ENCODE measurements at regions not wholly inside any gene's neighbourhood (a gene's known extent, or its start where the extent isn't known, plus 50 kb on each side); places are given as distances from the start of the nearest gene placed in this dataset.

DNA sequence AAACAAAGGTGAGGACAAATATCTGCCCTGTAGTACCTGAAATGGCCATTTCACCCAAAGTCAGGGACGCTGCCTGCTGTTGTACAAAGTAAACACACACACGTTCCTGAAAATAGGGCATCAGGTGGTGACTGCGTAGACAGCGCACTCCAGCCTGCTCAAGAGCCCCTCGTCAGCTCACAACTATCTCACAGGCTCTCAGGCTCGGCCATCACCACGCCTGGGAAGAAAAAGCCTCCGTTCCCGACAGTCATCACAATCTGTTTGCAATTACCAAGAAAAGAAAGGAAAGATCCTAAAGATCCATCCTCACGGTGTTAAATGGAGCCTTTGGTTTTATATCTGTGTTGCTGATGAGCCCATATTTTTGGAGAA lies 230.2 kb downstream of the ZNF516 start:
- BruUV-seq (replicated peaks): no TSS peak
- CTCF ChIA-PET: interaction anchor here (0.6 kb wide), 1 partner anchor 281 kb away, joined by 3 read pairs; no protein-coding TSS in a partner anchor
- no peaks in the 10 kb centered on the region for H3K4me1 Mint-ChIP-seq (ENCODE audit: low read depth, unreplicated experiment)
- intact Hi-C loops (cut with micrococcal nuclease; ENCODE audit: unreplicated experiment): no loop called here
- no peaks in the 10 kb centered on the region for H3K36me3 Mint-ChIP-seq (ENCODE audit: insufficient read depth, unreplicated experiment)
- no peak for DNase-seq
- no peak overlapping the region for H3K4me3 Mint-ChIP-seq (ENCODE audit: low read depth, unreplicated experiment)
- peaks cover 54% of the 10 kb centered on the region for H3K27me3 Mint-ChIP-seq (ENCODE audit: unreplicated experiment)
- TF ChIP-seq, protein P1, sequence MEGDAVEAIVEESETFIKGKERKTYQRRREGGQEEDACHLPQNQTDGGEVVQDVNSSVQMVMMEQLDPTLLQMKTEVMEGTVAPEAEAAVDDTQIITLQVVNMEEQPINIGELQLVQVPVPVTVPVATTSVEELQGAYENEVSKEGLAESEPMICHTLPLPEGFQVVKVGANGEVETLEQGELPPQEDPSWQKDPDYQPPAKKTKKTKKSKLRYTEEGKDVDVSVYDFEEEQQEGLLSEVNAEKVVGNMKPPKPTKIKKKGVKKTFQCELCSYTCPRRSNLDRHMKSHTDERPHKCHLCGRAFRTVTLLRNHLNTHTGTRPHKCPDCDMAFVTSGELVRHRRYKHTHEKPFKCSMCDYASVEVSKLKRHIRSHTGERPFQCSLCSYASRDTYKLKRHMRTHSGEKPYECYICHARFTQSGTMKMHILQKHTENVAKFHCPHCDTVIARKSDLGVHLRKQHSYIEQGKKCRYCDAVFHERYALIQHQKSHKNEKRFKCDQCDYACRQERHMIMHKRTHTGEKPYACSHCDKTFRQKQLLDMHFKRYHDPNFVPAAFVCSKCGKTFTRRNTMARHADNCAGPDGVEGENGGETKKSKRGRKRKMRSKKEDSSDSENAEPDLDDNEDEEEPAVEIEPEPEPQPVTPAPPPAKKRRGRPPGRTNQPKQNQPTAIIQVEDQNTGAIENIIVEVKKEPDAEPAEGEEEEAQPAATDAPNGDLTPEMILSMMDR (IDR thresholded peaks at IDR 0.05; ENCODE audit: unreplicated experiment): no peak
- peaks cover 3% of the 10 kb centered on the region for H3K9me3 Mint-ChIP-seq (ENCODE audit: low read depth, unreplicated experiment)
- H3K27ac Mint-ChIP-seq (ENCODE audit: unreplicated experiment): no peak overlapping the region

DNA sequence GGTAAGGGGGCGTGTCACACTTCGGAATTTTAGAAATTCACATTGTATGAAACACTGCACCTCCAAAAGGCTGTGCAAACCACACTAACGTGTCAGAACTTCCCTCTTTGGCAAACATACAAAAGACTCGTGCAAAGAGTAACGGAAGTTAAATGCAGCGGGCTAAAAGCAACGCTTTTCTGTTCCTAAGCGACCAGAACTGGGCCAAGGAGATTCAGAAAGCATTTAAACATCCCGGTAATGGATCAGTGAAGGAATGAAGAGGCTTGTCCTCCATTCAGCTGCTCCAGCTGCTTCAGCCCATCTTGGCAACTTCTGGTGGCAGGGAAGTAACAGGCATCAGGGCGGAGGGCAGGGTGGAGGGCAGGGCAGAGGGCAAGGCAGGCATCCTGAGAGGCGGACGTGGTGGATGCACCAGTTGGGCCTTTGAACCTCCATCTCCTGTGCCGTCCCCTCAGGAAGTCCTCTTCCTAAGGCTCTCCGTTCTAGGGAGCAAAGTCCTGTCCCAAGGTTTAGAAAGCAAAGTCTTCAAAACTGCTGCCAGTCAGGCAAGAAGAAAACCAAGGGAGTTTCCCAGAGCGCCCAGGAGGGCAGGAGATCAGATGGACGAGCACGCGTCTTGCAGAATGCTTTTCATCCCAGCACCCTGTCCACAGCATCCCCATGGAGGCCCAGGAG lies 230.7 kb downstream of the ZNF516 start:
- no peak overlapping the region for H3K27ac Mint-ChIP-seq (ENCODE audit: unreplicated experiment)
- TF ChIP-seq, protein P1 (IDR thresholded peaks at IDR 0.05; ENCODE audit: unreplicated experiment): no peak
- H3K27me3 Mint-ChIP-seq (ENCODE audit: unreplicated experiment): peaks cover 49% of the 10 kb centered on the region
- no peak for DNase-seq
- H3K4me1 Mint-ChIP-seq (ENCODE audit: low read depth, unreplicated experiment): no peaks in the 10 kb centered on the region
- BruUV-seq (replicated peaks): no TSS peak
- H3K4me3 Mint-ChIP-seq (ENCODE audit: low read depth, unreplicated experiment): no peak overlapping the region
- H3K36me3 Mint-ChIP-seq (ENCODE audit: insufficient read depth, unreplicated experiment): no peaks in the 10 kb centered on the region
- CTCF ChIA-PET: interaction anchor here (0.6 kb wide), 1 partner anchor 282 kb away, joined by 3 read pairs; no protein-coding TSS in a partner anchor
- intact Hi-C loops (cut with micrococcal nuclease; ENCODE audit: unreplicated experiment): no loop called here
- H3K9me3 Mint-ChIP-seq (ENCODE audit: low read depth, unreplicated experiment): no peaks in the 10 kb centered on the region

DNA sequence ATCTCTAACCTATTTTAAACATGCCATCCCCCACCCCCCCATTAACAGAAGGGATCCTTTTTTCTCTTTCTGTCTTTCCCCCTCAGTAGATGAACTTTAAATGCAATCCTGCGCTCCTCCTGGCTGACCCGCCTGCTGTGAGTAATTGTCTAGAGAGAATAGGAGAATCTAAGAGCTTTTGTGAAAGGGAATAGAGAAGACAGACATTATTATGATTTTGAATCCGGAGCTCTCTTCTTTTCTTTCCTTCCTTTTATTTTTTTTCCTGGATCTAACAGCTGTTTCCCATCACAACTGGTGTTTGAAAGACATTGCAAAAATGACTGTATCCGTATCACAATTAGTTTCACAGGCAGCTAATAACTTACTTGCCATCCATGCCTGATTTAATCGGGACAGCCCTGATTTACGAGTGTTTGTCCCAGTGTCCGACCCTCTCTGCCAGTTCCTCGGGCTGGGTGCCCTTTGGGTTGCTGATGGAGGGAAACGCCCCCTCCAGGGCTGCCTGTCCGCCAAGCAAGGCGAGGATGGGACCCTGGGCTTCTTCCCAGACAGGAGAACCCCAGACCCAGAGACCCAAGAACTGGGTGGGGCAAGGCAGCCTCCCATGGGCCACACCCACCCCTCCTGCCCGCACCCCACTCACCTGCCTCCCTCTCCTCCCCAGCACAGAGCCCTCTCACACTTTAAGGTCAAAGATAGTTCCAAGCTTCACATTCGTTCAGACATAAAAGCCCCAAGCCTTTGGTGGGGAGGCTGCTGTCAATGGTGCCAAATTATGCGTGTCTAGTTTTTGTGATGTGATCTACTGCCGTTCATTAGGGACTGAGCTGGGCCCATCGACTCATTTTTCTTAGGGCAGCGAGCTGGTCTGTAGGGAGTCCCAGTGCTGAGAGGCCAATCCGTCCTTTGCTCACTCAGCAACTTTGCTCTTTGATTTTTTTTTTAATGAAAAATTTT lies 231.7 kb downstream of the ZNF516 start:
- H3K9me3 Mint-ChIP-seq (ENCODE audit: low read depth, unreplicated experiment): no peaks in the 10 kb centered on the region
- BruUV-seq (replicated peaks): no TSS peak
- H3K27ac Mint-ChIP-seq (ENCODE audit: unreplicated experiment): no peak overlapping the region

DNA sequence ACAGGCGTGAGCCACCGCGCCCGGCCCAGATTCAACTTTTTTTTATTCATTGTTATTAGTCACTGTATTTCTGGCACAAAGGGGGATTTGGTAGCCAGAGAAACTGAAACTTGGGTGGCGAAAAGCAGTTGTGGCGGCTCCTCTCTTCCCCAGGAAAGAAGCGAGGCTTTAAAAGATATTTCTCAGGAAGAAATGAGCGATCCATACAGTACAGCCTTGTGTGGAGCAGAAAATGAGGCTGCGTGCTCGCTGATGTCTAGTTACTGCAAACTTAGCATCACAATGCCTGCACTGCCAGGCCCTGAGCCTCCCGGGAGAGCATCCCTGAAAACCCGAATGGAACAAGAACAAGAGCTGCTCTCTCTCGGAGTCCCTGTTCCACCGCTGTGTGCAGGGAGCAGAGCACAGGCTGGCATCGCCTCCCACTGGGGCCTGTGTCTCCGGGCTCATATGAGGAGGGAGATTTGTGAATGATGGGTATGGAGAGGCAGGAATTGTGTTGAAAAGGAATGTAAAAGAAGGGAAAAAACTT lies 234.0 kb downstream of the ZNF516 start:
- peaks cover 41% of the 10 kb centered on the region for H3K27me3 Mint-ChIP-seq (ENCODE audit: unreplicated experiment)
- no peak for DNase-seq
- no peak overlapping the region for H3K27ac Mint-ChIP-seq (ENCODE audit: unreplicated experiment)
- H3K36me3 Mint-ChIP-seq (ENCODE audit: insufficient read depth, unreplicated experiment): no peaks in the 10 kb centered on the region
- no TSS peak for BruUV-seq (replicated peaks)
- no peaks in the 10 kb centered on the region for H3K9me3 Mint-ChIP-seq (ENCODE audit: low read depth, unreplicated experiment)
- CTCF ChIA-PET: no interaction called here
- TF ChIP-seq, protein P1 (IDR thresholded peaks at IDR 0.05; ENCODE audit: unreplicated experiment): no peak
- no peak overlapping the region for H3K4me3 Mint-ChIP-seq (ENCODE audit: low read depth, unreplicated experiment)
- intact Hi-C loops (cut with micrococcal nuclease; ENCODE audit: unreplicated experiment): no loop called here
- H3K4me1 Mint-ChIP-seq (ENCODE audit: low read depth, unreplicated experiment): no peaks in the 10 kb centered on the region

More for the DNA sequence above, 231.7 kb downstream of the ZNF516 start:
- DNase-seq: no peak
- TF ChIP-seq, protein P1 (IDR thresholded peaks at IDR 0.05; ENCODE audit: unreplicated experiment): no peak
- H3K4me1 Mint-ChIP-seq (ENCODE audit: low read depth, unreplicated experiment): no peaks in the 10 kb centered on the region
- H3K4me3 Mint-ChIP-seq (ENCODE audit: low read depth, unreplicated experiment): no peak overlapping the region
- no peaks in the 10 kb centered on the region for H3K36me3 Mint-ChIP-seq (ENCODE audit: insufficient read depth, unreplicated experiment)
- intact Hi-C loops (cut with micrococcal nuclease; ENCODE audit: unreplicated experiment): no loop called here
- H3K27me3 Mint-ChIP-seq (ENCODE audit: unreplicated experiment): peaks cover 47% of the 10 kb centered on the region
- CTCF ChIA-PET: interaction anchor here (0.7 kb wide), 1 partner anchor 732 kb away, joined by 3 read pairs; no protein-coding TSS in a partner anchor

Data from Calu3 (cell line).